ENCODE measurements at regions not wholly inside any gene's neighbourhood (a gene's known extent, or its start where the extent isn't known, plus 50 kb on each side); places are given as distances from the start of the nearest gene placed in this dataset.

DNA sequence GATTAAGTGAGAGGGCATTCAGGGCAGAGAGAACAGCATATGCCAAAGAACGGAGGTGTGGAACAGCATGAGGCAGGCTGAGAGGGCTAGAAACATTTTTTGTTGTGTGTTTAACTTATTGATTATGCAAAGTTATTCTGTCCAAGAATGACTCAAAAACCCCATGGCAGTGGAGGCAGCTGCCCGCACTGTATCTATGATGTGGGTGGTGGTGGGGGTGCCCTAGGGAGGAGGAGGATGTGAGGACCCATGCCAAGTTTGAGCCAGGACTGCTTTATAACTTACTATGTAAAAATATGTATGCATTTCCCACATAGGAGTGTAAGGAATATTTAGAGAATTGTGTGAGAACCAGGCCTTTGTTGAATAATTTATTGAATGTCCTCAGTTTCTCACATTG, 85.4 kb upstream of the GNAZ start:
- Histone ChIP-seq H3K4me3 (ENCODE audit: insufficient read depth, low read length) (no peak overlapping the region), H3K4me2 (ENCODE audit: insufficient read depth, low read length) (no peak overlapping the region), H3K4me1 (ENCODE audit: insufficient read depth, low read length) (no peaks in the 10 kb centered on the region), H3K9me3 (ENCODE audit: low read depth, low read length) (no peaks in the 10 kb centered on the region), H4K20me1 (ENCODE audit: insufficient read depth, low read length) (no peaks in the 10 kb centered on the region), H3K79me2 (ENCODE audit: insufficient read depth, low read length) (no peaks in the 10 kb centered on the region), H3K27me3 (ENCODE audit: insufficient read depth, low read length) (no peaks in the 10 kb centered on the region), H3K27ac (ENCODE audit: low read depth, low read length) (no peak overlapping the region), H2AFZ (ENCODE audit: low read length) (no peak overlapping the region), H3K36me3 (ENCODE audit: insufficient read depth, low read length) (no peaks in the 10 kb centered on the region)
- DNase-seq (ENCODE audit: insufficient read length, low spot score, missing footprints), result no peak
- TF ChIP-seq, protein P1, sequence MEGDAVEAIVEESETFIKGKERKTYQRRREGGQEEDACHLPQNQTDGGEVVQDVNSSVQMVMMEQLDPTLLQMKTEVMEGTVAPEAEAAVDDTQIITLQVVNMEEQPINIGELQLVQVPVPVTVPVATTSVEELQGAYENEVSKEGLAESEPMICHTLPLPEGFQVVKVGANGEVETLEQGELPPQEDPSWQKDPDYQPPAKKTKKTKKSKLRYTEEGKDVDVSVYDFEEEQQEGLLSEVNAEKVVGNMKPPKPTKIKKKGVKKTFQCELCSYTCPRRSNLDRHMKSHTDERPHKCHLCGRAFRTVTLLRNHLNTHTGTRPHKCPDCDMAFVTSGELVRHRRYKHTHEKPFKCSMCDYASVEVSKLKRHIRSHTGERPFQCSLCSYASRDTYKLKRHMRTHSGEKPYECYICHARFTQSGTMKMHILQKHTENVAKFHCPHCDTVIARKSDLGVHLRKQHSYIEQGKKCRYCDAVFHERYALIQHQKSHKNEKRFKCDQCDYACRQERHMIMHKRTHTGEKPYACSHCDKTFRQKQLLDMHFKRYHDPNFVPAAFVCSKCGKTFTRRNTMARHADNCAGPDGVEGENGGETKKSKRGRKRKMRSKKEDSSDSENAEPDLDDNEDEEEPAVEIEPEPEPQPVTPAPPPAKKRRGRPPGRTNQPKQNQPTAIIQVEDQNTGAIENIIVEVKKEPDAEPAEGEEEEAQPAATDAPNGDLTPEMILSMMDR (IDR thresholded peaks at IDR 0.05; ENCODE audit: extremely low read depth, low read depth, low read length), result no peak

DNA sequence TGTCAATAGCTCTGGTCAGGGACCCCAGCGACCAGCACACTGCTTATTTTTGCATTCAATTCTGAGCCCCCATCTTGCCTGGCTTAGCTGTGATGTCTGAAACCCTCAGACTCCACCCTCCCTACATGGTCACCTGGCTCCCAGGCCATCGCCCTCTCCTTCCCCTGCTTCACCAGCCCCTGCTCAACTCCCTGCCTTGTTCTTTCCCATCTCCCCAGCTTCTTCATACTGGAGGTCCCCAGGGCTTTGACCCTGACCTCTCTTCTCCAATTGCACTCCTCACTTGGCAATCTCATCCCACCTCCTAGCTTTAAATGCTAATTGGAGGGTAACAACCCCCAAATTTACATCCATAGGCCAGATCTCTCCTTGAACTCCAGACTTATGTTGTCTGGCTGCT, 84.3 kb upstream of the GNAZ start:
- Histone ChIP-seq H3K79me2 (ENCODE audit: insufficient read depth, low read length) (no peaks in the 10 kb centered on the region), H3K4me3 (ENCODE audit: insufficient read depth, low read length) (no peak overlapping the region), H3K27ac (ENCODE audit: low read depth, low read length) (no peak overlapping the region), H3K9me3 (ENCODE audit: low read depth, low read length) (no peaks in the 10 kb centered on the region), H3K27me3 (ENCODE audit: insufficient read depth, low read length) (no peaks in the 10 kb centered on the region), H3K4me2 (ENCODE audit: insufficient read depth, low read length) (no peak overlapping the region), H4K20me1 (ENCODE audit: insufficient read depth, low read length) (no peaks in the 10 kb centered on the region), H3K4me1 (ENCODE audit: insufficient read depth, low read length) (no peaks in the 10 kb centered on the region), H3K36me3 (ENCODE audit: insufficient read depth, low read length) (no peaks in the 10 kb centered on the region), H2AFZ (ENCODE audit: low read length) (no peak overlapping the region)
- DNase-seq (ENCODE audit: insufficient read length, low spot score, missing footprints), result no peak
- TF ChIP-seq, protein P1 (IDR thresholded peaks at IDR 0.05; ENCODE audit: extremely low read depth, low read depth, low read length), result no peak

DNA sequence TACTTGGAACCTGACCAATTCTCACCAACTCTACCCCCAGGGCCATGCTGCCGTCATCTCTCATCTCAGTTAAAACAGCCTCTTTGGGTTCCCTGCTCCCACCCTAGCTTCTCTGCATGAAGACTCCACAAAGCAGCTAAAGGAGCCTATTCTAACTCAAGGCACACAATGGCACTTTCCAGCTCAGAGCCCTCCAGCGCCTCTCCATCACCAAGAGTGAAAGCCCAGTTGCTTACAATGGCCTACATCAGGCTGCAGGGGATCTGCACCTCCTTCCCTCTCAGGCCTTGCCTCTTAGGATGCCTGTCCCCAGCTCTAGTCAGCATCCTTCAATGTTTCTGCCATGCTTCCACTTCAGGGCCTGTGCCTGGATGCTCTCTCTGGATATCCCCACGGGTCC, 83.7 kb upstream of the GNAZ start:
- no peaks in the 10 kb centered on the region for H3K27me3 ChIP-seq (ENCODE audit: insufficient read depth, low read length)
- TF ChIP-seq, protein P1 (IDR thresholded peaks at IDR 0.05; ENCODE audit: extremely low read depth, low read depth, low read length), result no peak
- no peaks in the 10 kb centered on the region for H4K20me1 ChIP-seq (ENCODE audit: insufficient read depth, low read length)
- no peak overlapping the region for H2AFZ ChIP-seq (ENCODE audit: low read length)
- H3K36me3 ChIP-seq (ENCODE audit: insufficient read depth, low read length), result no peaks in the 10 kb centered on the region
- no peak overlapping the region for H3K4me2 ChIP-seq (ENCODE audit: insufficient read depth, low read length)
- DNase-seq (ENCODE audit: insufficient read length, low spot score, missing footprints), result no peak
- H3K9me3 ChIP-seq (ENCODE audit: low read depth, low read length), result no peaks in the 10 kb centered on the region
- no peaks in the 10 kb centered on the region for H3K4me1 ChIP-seq (ENCODE audit: insufficient read depth, low read length)
- H3K27ac ChIP-seq (ENCODE audit: low read depth, low read length), result no peak overlapping the region
- no peak overlapping the region for H3K4me3 ChIP-seq (ENCODE audit: insufficient read depth, low read length)
- no peaks in the 10 kb centered on the region for H3K79me2 ChIP-seq (ENCODE audit: insufficient read depth, low read length)

DNA sequence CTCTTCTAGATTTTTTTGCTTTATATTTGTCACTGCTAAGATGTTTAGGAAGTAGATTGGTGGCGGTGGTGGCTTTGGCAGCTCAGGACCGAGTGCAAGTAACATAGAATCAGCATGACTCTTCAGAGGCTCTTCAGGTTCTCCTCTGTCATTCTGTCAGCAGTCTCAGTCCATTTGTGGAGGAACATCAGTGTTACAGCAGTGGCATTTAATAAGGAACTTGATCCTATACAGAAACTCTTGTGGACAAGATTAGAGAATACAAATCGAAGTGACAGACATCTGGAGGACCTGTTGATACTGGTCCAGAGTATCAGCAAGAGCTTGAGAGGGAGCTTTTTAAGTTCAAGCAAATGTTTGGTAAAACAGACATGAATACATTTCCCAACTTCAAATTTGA, 82.2 kb upstream of the GNAZ start:
- TF ChIP-seq, protein P1 (IDR thresholded peaks at IDR 0.05; ENCODE audit: extremely low read depth, low read depth, low read length), result no peak
- no peaks in the 10 kb centered on the region for H4K20me1 ChIP-seq (ENCODE audit: insufficient read depth, low read length)
- no peak overlapping the region for H2AFZ ChIP-seq (ENCODE audit: low read length)
- H3K4me1 ChIP-seq (ENCODE audit: insufficient read depth, low read length), result no peaks in the 10 kb centered on the region
- no peaks in the 10 kb centered on the region for H3K27me3 ChIP-seq (ENCODE audit: insufficient read depth, low read length)
- no peaks in the 10 kb centered on the region for H3K36me3 ChIP-seq (ENCODE audit: insufficient read depth, low read length)
- H3K4me2 ChIP-seq (ENCODE audit: insufficient read depth, low read length), result no peak overlapping the region
- no peak overlapping the region for H3K27ac ChIP-seq (ENCODE audit: low read depth, low read length)
- H3K79me2 ChIP-seq (ENCODE audit: insufficient read depth, low read length), result no peaks in the 10 kb centered on the region
- DNase-seq (ENCODE audit: insufficient read length, low spot score, missing footprints), result no peak
- no peak overlapping the region for H3K4me3 ChIP-seq (ENCODE audit: insufficient read depth, low read length)
- no peaks in the 10 kb centered on the region for H3K9me3 ChIP-seq (ENCODE audit: low read depth, low read length)

Measured in osteoblast (primary cell).